ENCODE measurements at regions not wholly inside any gene's neighbourhood (a gene's known extent, or its start where the extent isn't known, plus 50 kb on each side); places are given as distances from the start of the nearest gene placed in this dataset.
A peak's percentile ranks its signal among the peaks of the same experiment; 100 is the strongest.

DNA sequence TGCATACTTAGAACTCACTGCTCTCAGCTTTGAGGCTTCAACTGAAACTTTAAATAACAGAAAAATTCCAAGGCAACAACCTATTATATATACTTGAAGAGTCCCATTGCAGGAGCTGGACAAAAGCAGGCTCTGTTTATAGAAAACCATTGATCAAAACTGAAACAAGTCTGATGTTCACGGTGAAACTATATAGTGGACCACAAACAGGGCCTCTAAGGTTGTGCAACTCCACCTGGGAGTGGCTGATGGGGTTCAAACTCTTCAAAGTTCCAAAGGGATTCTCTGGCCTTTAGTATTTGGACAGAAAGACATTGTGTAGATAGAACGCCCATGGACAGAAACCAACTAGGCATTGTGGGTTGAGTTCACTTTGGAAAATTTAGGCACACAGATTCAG is 140.3 kb downstream of the ZC3H11B start:
- DNase-seq (ENCODE audit: low read depth), result no peak

DNA sequence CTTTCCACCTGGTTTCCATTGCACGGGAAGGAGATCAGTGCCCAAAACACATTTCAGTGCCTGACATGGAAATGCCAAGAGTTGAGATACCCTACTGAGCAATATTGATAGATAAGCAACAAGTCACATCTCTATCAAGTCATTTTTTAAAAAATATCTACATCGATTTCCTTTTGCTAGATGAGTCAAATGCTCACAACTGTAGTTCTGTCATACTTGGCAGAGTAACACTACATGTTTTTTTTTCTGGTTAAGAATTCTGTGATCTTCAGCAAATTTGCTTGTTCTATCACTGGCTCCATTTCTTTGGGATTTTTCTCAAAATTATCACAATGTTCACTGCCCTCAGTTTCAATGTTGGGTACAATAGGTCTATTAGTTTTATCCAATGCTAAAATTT is 145.4 kb downstream of the ZC3H11B start:
- DNase-seq (ENCODE audit: low read depth), result peak; percentile 66

DNA sequence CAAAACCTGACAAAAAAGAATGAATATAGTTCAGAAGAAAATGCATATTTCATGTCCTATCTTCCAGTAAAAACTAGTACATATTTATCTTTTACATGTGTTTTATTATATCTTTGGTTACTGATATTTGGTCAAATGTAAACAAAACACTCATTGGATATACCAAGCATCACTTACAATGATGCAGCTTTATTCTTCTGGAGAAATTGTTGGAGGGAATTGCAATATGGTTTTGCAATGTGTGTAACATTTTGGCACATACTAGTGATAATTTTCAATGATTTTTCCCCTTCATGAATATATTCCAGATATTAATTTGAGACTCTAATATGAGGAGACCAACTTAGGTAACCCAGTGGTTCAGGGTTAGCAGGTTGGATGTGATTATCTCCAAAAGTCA is 146.1 kb downstream of the ZC3H11B start:
- no peak for DNase-seq (ENCODE audit: low read depth)

DNA sequence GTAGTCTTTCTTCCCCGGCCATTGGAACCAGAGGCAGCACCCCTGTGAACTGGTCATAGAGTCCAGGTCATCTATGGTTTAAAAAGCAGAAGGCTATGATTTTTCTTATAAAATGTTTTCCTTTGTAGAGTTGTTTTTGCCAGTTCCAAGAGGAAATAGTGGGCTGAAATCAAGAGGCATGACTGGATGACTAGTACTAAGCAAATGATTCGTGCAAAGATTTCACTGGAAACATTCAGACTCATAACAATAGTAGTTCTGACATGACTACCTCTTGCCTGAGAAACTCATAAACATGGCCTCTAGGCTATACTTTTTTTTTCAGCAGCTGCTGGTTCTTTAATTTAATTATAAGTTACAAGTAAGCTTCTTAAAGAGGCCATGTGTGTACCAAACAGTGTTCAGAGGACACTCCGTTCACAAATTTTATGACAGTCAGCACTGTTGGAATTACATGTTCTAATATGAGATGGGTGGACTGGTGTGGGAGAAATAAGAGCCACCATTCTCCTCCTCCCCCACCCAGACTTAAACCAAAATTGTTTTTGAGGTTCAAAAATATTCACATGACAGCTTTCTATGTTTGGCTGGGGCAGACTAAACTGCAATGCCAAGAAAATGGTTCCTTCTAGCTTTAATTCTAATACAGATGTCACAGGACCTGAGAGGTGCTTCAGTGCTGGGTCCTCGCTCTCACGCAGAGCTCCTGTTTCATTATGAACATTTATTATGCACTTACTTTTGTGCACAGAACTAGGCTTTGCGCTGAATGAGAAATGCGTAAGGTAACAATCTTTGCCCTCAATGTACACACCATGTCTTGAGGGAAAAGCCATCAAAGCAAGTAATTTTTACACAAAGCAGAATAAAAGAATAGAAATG is 147.5 kb downstream of the ZC3H11B start:
- DNase-seq (ENCODE audit: low read depth), result peak; percentile 90

DNA sequence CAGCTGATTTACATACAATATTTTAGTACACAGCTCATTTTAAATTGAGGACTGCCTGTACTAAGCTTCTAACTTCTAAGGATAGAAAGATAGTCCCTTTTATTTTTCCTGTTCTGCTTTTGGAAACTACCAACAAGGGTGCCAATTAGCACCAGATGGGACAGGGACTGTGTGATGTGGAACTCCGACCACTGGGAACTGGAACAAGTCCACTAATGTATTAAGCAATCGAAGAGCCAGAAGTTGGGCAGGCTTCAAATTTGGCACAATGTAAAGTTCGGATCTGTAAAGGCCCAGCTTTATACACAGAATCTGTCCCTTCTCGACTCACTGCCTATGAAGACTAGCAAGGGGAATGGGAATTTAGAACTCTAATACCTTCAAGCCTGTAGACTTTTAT is 149.3 kb downstream of the ZC3H11B start:
- no peak for DNase-seq (ENCODE audit: low read depth)

DNA sequence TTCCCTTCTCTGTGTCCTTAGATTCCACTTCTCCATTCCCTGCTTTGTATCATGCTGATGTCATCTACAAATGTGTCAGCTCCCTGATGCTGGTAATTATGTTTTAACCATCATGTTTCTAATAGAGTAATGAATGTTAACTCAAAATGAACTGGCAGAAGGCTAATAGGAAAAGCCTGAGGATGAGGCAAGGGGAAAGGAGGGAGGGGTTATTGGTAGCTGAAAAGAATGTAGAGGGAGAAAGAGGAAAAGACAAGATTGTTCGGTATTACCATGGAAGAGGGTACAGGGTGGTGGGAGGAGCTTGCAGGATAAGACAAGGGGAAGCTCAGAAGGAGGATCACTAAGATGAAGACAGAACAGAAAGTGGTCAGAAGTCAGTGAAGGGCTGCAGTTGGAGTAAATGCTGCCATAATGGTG is 150.9 kb downstream of the ZC3H11B start:
- DNase-seq (ENCODE audit: low read depth), result no peak

DNA sequence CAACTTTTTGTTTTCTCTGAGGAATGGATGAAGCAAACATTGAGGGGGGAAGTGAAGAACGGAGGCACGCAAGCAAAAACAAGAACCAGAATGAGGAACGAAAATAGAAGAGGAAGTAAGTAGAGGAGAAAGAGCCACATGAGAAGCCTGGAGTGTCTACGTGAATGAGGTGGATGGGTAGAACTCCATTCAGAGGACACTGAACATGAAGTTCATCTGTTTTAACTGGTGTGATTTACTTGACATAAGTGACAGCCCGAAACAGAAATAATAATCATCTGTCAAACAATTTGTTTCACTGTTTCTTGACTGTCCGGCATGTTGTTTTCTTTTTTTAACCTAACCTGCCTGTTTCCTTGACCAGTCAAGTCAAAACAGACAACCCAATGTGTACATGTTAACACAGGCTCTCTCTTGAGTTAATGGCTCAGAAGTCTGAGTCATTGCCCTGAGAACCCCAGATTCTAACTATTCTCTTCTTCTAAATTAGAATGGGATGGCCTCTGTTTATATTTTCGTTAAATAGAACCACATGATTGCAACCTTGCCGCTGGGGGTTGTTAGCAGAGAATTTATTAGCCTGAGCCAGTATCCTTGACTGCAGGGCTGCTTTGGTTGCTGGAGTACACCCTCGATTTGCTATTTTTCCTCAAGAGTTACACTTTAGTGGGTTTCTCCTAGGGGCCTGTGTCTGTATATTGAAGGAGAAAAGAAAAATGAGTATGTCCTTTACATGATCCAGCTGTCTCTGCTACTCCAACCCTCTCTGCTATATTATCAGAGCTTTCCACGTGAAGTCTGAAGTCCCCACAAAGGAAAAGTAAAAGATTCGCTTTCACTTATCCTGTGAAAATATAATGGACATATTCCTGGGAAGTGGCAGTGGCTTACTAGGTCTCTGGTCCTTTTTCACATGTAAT is 151.7 kb downstream of the ZC3H11B start:
- DNase-seq (ENCODE audit: low read depth), result no peak

DNA sequence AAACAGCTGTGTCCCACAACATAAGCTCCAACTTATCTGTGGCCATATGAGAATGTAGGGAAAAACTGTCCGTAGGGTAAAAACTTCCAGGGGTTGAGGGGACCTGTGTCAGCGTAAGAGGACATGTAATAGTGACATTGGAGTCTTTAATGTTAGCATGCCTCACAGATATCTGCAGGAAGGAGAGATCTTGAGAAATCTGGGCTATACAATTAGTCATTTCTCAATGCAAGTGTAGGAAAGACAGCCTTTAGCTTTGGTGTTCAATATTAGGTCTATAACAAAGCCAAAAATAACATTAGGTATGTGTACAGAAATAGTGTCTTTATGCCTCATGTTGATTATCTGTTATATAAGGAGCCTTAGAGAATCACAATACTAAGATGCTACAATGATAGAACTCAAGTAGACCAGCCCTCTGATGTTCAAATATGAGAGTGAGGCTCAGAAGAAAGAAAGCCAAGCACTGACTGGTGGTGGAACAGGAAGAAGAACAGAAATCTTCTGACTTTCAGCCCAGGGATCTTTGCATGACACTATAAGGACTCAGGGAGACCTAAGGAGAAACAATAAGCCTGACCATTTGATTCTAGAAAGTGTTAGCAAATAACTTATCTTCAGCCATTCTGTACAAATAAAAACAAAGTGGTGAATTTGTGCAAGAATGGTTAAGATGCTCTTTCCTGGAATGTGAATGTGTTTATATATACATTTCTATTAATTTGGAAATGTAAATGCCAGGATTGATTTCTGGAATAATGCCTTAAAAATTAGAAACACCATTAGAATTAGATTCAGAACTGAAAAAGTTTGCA is 152.6 kb downstream of the ZC3H11B start:
- DNase-seq (ENCODE audit: low read depth), result no peak

DNA sequence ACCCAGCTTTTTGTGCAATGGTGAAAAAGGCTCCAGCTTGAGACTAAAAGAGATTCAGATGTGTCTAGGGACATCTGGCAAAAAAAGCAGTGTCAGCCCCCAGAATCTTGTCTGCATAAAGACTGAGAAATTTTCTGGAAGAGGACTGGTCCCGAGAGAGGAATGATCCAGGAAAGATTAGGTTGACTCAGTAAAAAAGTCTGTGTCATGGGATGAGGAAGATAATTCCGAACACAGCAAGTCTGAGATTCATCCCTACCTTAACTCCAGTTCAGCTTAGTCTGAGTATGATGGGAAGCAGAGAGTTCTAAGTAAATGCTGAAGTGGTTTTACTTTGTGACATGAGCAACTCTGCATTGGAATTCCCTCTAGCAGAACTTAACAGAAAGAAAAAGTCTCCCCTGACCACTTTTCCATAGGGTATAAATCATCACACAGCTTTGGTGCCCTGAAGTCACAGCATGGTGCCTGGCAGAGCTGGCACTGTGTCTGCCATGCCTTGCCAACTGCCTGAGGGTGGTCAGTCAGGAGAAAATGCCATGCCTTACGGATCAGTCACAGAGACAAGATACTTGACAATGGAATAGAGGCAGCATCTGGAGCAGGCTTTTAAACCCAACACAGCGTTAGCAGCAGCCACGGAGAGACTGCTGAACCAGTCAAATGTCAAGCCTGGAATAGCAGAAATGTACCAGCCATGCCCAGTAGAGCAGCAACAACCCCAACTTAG is 153.4 kb downstream of the ZC3H11B start:
- peak; percentile 71 for DNase-seq (ENCODE audit: low read depth)

DNA sequence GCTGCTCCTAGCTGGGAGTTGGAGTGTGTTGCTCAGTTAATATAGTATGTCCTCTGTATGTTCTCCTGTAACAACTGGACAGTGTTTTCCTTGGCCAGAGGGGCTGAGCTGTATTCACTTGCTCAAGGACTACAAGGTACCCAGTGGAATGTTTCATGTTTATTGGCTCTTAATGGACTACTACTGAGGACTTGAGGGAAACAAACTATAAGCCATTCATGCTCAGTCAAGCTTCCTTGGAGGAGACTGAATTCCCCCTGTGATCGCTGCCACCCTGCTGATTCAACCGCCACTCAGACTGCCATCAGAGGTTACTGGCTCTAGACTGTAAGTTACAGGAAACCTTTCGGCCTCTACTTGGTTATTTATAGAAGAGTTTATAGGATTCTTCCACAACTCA is 166.6 kb downstream of the ZC3H11B start:
- DNase-seq (ENCODE audit: low read depth), result no peak

DNA sequence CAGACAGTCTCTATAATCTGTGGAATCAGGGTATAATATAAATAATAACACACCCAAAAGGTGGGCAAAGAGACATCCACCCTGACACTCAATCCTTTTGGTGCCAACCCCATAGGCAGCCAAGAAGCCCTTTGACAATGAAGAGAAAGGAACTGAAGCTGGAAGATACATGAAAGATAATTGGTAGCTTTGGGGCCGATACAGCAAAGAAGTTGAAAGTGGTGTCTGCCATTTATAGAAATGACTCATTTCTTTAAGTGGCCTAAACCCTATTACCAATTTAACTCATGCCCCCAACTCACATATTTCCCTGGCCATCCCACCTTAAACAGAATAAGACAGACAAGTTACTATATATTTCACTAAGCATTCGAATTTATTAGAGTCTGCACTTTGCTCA is 167.0 kb downstream of the ZC3H11B start:
- no peak for DNase-seq (ENCODE audit: low read depth)

DNA sequence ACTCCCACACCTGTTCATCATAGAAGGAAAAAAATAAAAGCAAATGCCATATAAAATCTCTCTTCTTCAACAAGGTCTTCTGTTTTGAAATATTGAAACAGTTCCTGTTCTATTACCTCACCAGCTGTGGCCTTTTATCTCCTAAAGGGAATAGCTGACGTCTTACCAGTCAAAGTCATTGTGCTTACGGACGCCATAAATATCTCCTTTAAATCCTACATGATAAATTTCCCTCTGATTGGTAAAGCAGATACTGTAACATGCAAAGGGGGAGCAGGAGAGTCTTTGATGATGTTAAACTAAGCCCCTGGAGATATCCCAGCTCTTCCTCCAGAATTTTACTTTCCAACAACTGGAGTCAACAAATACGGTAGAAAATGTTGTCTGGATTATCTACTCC is 168.4 kb downstream of the ZC3H11B start:
- DNase-seq (ENCODE audit: low read depth), result no peak

DNA sequence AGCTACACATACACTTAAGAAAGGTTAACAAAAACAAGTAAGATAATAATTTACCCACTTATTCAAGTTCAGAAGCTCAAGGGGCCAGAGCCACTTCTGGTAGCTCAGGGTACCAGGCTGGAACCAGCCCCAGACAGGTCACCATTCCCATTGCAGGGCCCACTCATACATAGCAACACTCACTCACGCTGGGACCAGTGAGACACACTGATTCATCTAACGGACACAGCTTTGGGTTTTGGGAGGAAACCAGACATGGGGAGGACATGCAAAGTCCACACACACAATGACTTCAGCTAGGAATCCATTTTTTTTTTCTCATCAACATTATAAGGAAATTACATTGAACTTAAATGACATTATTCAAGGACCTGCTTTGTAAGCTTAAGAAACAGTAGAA is 169.1 kb downstream of the ZC3H11B start:
- DNase-seq (ENCODE audit: low read depth), result peak; percentile 70

DNA sequence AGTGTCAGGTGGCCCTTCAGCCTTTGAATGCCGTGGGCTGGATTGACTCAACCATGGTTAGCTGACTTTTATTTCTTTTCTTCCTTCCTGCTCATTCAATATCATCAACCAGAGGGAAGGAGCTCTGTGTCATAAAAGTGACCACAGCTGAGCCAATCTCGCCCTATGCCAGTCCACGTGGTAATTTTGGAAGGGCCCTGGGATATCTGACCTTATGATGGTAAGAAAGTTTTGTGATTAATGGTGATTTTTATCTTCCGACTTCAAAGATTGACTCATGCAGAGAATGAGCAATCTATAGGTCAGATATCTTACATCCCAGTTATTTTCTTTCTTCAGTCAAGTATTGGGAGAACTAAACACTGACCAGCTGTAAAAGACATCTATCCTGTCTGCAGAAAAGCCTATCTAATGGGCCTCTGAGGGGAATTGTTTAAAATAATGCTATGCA is 170.3 kb downstream of the ZC3H11B start:
- DNase-seq (ENCODE audit: low read depth), result peak; percentile 85

DNA sequence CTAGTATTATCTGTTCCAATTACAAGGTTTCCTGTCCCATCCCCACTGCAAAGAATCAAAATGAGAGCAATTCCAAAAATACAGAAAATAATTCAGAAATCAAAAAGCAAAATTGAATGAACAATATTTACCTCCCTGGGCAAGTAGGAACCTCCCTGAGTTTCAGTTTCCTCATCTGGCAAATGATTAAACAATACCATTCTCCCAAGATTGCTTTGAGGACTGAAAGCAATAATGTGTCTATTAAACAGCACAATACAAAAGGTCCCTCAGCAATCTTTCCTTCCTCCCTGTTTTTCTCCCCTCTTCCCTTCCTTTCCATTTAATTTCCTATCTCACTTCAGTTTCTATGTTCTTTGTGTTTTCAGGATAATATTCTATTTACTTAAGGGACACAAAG is 171.0 kb downstream of the ZC3H11B start:
- DNase-seq (ENCODE audit: low read depth), result no peak

DNA sequence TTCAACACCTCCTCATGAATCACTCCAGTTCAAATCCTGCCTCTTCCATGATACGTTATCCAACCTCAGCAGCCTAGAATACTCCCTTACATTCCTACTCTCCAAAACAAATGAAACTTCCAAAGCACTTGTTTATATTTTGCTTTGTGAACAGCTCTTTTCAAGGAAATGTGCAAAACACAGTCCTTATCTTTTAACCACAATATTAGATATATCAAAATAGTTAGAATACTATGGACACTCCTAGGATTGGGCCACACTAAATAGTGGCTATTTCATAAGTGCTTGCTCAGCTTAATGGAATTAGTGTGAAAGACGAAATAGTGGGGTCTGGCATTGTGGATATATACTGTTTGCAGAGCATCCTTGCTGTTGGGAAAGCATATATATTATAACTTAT is 173.5 kb downstream of the ZC3H11B start:
- DNase-seq (ENCODE audit: low read depth), result no peak

DNA sequence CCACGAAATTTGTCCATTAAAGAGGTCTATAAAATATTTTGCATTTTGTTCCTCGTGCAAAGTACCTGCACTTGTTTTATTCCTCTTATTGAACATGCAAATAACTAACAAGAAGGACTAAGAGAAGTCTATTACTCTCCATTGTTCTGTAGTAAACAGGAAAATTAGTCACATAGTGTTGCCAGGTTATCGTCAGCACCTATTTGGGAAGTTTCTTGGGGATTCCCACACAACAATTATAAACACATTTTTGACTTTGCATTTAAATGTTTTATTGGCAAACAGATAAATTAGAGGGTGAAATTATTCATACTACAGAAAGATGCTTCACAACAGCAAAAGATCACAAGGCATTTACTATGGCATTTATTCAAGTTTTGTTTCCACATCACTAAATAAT is 174.5 kb downstream of the ZC3H11B start:
- no peak for DNase-seq (ENCODE audit: low read depth)

DNA sequence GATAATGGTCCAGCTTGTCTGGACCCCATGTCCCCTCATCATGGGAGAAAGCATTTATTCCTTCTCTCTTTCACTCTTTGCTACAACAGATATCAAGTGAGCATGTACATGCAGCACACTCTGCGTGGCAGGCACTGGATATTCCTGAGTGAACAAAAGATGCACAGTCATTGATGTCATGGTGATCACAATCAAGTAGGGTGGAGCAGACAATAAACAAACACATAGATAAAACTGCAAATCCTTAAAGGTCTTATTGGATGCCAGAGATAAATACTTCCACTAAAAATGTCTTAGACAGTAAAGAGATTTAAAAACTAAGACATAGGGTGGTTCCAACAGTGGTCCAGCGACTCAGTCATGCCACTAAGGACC is 178.0 kb downstream of the ZC3H11B start:
- DNase-seq (ENCODE audit: low read depth), result no peak

DNA sequence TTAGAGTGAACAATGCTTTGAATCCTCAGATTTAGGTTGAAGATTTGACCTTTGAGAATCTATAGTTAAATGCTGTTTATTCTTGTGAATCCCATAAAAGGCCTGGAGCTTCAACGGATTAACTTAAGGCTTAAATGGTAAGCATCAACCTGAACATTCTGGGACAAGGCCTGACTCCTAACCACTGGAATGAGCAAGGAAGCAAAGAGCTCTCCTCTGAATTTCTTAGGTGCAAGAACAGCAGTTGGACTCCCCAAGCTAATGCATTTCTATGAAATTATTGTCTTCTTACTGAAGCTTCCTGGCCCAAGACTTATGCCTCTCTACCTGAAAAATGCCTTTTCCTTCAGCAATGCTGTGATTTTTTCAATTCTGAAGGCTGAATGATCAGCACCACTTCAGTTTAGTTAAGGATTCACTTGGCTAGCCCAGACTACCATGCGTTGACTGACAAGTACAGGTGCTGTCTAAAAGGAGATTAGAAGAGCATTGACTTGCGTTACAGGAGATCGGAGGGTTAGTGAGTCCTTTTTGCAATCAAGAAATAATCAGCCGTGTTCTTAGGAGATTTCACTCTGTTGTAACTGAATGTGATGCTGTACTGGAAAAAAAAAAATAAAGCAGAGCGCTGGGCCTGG is 178.5 kb downstream of the ZC3H11B start:
- no peak for DNase-seq (ENCODE audit: low read depth)

DNA sequence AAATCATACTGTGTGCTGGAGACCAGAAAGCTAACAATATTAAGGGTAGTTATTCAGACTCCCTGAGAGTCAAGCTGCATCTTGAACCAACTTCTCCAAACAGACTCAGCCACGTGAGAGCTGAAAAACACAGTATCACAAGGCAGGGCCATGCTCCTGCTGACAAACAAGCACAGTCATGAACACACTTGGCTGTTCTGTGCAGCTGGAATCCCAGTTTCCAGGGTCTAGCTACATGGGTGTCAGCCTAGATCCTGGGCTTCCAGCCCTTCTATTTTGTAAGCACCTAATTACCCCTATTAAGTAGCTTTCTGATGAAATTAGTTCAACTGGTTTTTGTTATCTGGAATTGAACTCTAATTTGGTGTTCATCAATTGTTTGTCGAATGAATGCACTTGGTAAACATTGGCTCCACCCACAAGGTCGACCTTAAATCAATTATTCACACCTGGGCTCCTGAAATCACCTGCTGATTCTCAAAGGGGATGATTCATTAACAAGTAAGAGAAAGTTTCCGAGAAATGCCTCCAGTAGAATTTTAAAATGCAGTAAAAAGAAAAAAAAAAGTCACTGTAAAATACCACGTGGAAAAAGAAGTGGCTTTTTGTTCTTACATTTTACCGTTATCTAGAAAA is 179.3 kb downstream of the ZC3H11B start:
- DNase-seq (ENCODE audit: low read depth), result no peak

DNA sequence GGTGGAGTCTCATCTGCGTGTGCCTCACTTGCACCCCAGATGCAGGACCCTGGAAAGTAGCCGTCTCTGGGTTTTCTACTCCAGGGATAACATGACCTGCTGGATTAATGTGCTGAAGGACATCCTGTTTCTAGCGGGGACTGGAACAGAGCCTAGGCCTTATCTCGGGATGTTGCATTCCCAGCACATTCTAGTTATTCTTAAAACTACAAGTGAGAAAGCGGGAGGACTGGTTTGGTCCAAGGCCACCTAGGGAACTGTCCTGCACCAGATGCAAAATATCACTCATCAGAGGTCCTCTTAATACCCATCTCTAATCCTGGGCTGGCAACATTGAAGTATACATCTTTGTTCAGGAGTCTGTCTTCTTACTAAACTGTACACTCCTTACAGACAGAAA is 179.9 kb downstream of the ZC3H11B start:
- no peak for DNase-seq (ENCODE audit: low read depth)
